Activated CD8-positive, alpha-beta memory T cell treated with anti-CD3 and anti-CD28 coated beads, Interleukin-2, amount 10 ng/mL, durations not matched to agents 7 days and 5 days (primary cell): ENCODE measurements at regions not wholly inside any gene's neighbourhood (a gene's known extent, or its start where the extent isn't known, plus 50 kb on each side); places are given as distances from the start of the nearest gene placed in this dataset.

Experiments
- ATAC-seq: fragments of 150-1000 bp; cut with Tn5 transposase; one replicate; pipeline ENCODE4 v1.10.0; 2021; ENCODE audit warnings: moderate library complexity
- CTCF ChIA-PET: fragments of 350-600 bp; sonication (Branson Sonifier 250); formaldehyde crosslinking; loops from one replicate; lab custom pipeline; 2021; ENCODE audit warnings: antibody characterized with exemption; lab: Charles Lee
- DNase-seq: peaks from one replicate; pipeline ENCODE4 v3.0.0-alpha.2; 2020
- H3K27ac Mint-ChIP-seq: one replicate; pipeline ENCODE4 v1.8.0; 2021; ENCODE audit warnings: mild to moderate bottlenecking, mixed read lengths
- H3K27me3 Mint-ChIP-seq: one replicate; pipeline ENCODE4 v1.8.0; 2021; ENCODE audit warnings: mixed read lengths
- H3K36me3 Mint-ChIP-seq: one replicate; pipeline ENCODE4 v1.8.0; 2021; ENCODE audit warnings: mild to moderate bottlenecking, mixed read lengths
- H3K4me1 Mint-ChIP-seq: one replicate; pipeline ENCODE4 v1.8.0; 2021; ENCODE audit warnings: mixed read lengths
- H3K4me3 Mint-ChIP-seq: one replicate; pipeline ENCODE4 v1.8.0; 2021; ENCODE audit warnings: mild to moderate bottlenecking, moderate library complexity, mixed read lengths
- H3K9me3 Mint-ChIP-seq: one replicate; pipeline ENCODE4 v1.8.0; 2022; ENCODE audit warnings: low read depth, mixed read lengths

DNA sequence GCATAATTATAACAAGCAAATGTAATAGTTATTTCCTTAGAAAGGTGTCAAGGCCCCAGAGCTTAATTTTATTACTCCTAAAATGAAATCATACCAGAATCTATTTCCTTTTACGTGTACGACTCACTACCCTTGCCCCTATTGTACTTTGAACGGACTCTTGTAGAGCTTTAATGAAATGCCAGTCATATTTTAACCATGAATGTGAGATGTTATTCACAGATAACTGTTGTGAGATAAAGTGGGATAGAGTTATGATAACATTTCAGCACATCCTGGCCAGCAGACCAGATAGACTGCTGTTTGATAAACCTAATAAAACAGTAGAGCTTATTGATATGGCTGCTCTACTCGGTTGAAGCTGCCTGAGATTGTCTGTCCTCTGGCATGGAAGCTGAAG is 500.8 kb upstream of the PBX1 start:
- Mint-ChIP-seq H3K4me3 (no peak overlapping the region), H3K36me3 (no peaks in the 10 kb centered on the region), H3K9me3 (peaks cover 6% of the 10 kb centered on the region), H3K4me1 (no peaks in the 10 kb centered on the region), H3K27ac (no peak overlapping the region), H3K27me3 (no peaks in the 10 kb centered on the region)
- CTCF ChIA-PET = no interaction called here
- ATAC-seq (no peak), DNase-seq (no peak)

DNA sequence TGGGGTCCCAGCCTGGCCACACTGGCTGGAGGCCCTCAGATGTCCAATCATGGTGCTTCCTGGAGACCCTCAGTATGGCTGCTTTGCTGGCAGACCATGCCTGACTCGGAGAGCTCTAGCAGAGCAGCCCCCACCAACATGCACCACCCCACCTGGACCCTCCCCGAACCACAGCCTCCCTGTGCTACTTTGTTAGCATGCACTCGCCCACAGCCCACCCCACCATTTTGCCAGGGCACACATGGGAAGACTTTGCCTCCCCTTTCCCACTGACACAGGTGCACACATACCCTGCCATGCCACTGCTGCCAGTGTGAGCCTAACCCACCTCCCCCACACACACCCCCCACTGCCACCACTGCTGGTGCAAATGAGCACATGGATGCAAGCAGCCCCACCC is 497.5 kb upstream of the PBX1 start:
- Mint-ChIP-seq H3K27me3 (no peaks in the 10 kb centered on the region), H3K27ac (no peak overlapping the region)
- CTCF ChIA-PET = no interaction called here

DNA sequence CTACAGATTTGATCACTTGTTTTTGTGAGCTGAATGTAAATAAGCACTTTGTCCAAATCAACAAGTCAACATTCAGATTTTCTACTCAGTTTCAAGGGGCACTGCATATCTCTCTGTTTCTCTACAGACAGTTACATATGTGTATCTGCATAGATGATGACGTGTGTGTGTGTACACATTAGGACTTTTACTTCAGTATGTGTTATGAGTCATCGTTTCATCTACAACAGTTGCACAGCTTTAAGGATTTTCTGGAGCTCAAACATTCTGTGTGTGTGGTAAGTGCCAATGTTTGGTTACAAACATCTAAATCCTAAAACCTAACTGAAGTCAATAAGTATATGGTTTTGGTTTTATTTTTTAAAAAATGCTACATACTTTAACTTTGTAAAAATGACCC is 494.5 kb upstream of the PBX1 start:
- CTCF ChIA-PET = no interaction called here
- H3K9me3 Mint-ChIP-seq = peaks cover 9% of the 10 kb centered on the region
- DNase-seq (no peak), ATAC-seq (no peak)
- no peak overlapping the region for H3K27ac Mint-ChIP-seq
- no peaks in the 10 kb centered on the region for H3K36me3 Mint-ChIP-seq
- no peak overlapping the region for H3K4me3 Mint-ChIP-seq
- no peaks in the 10 kb centered on the region for H3K27me3 Mint-ChIP-seq
- H3K4me1 Mint-ChIP-seq = no peaks in the 10 kb centered on the region

More for the DNA sequence above, 497.5 kb upstream of the PBX1 start:
- Mint-ChIP-seq H3K4me1 (no peaks in the 10 kb centered on the region), H3K36me3 (no peaks in the 10 kb centered on the region), H3K9me3 (peaks cover 6% of the 10 kb centered on the region), H3K4me3 (no peak overlapping the region)
- no peak for DNase-seq
- ATAC-seq = no peak

DNA sequence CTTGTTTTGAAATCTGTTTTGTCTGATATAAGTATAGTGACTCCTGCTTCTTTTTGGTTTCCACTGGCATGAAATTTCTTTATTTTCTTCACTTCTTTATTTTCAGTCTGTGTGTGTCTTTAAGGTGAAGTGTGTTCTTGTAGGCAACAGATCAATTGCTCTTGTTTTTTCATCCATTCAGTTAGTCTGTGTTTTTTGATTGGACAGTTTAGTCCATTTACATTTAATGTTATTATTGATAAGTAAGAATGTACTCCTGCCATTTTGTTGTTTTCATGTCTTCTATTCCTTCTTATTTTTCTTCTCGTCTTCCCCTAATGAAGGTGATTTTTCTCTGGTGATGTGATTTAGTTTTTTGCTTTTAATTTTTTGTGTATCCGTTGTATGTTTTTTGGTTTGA is 487.7 kb upstream of the PBX1 start:
- DNase-seq (no peak), ATAC-seq (no peak)
- Mint-ChIP-seq H3K27ac (no peak overlapping the region), H3K27me3 (no peaks in the 10 kb centered on the region), H3K36me3 (no peaks in the 10 kb centered on the region), H3K4me1 (no peaks in the 10 kb centered on the region), H3K4me3 (no peak overlapping the region), H3K9me3 (peaks cover 13% of the 10 kb centered on the region)
- CTCF ChIA-PET = no interaction called here

DNA sequence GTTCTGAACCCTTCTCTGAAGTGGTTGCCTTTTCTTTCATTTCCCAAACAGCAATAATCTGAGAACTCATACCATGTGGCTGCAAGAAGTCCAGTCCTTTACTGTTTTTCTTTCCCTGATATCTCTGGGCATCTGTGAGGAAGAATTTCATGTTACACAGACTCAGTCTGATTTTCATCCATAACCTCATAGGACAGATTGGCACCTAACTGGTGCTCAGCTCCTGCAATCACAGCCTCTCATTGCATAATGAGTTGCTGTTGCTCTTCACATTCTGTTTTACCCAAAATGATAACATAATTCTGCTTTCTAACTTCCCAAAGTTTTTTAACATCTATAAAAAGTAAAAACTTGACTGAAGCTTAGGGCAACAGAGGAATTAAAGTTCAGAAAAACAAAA is 472.2 kb upstream of the PBX1 start:
- DNase-seq (no peak), ATAC-seq (no peak)
- peaks cover 14% of the 10 kb centered on the region for H3K9me3 Mint-ChIP-seq
- H3K4me1 Mint-ChIP-seq = no peaks in the 10 kb centered on the region
- no peaks in the 10 kb centered on the region for H3K27me3 Mint-ChIP-seq
- CTCF ChIA-PET = no interaction called here
- no peak overlapping the region for H3K27ac Mint-ChIP-seq
- H3K4me3 Mint-ChIP-seq = no peak overlapping the region
- no peaks in the 10 kb centered on the region for H3K36me3 Mint-ChIP-seq

DNA sequence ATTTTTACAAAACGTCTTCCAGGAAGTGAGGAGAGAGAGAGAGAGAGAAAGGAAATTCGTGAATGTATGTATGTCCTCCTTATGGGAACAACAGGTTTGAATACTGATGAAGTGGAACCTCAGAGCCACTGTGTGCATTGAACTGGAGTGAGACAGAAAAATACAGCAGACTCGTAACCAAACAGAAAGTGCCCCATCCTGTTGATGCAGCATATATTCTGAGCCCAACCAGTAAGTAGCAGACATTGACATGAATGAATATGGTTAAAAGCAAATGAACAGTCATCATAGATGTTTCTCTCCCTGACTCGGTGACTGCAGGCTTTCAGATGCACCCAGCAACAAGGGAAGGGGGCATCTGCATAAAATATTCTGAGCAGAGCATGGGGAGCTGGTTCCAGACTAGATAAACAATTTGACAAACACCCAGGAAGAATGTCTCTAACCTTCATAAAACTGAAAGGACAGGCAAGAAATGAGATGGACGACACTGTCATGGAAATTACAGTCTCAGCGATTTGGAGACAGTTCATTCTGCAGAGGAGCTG is 471.0 kb upstream of the PBX1 start:
- H3K27ac Mint-ChIP-seq = no peak overlapping the region
- H3K9me3 Mint-ChIP-seq = peaks cover 10% of the 10 kb centered on the region
- ATAC-seq = no peak

DNA sequence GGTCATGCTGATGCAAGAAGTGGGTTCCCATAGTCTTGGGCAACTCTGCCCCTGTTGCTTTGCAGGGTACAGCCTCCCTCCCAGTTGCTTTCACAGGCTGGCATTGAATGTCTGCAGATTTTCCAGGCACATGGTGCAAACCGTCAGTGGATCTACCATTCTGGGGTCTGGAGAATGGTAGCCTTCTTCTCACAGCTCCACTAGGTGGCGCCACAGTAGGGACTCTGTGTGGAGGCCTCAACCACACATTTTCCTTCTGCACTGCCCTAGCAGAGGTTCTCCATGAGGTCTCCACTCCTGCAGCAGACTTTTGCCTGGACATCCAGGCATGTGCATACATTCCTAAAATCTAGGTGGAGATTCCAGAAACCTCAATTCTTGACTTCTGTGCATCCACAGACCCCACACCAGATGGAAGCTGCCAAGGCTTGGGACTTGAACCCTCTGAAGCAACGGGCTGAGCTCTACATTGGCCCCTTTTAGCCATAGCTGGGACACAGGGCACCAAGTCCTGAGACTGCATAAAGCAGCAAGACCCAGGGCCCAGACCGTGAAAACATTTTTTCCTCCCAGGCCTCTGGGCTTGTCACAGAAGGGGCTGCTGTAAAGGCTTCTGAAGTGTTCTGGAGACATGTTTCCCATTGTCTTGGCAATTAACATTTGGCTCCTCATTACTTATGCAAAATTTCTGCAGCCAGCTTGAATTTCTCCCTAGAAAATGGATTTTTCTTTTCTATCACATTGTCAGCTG is 466.2 kb upstream of the PBX1 start:
- H3K27ac Mint-ChIP-seq = no peak overlapping the region
- H3K4me1 Mint-ChIP-seq = no peaks in the 10 kb centered on the region
- H3K9me3 Mint-ChIP-seq = peaks cover 16% of the 10 kb centered on the region
- ATAC-seq = no peak
- no peaks in the 10 kb centered on the region for H3K27me3 Mint-ChIP-seq
- H3K36me3 Mint-ChIP-seq = no peaks in the 10 kb centered on the region
- DNase-seq = no peak
- no peak overlapping the region for H3K4me3 Mint-ChIP-seq
- CTCF ChIA-PET = no interaction called here

More for the DNA sequence above, 471.0 kb upstream of the PBX1 start:
- no peaks in the 10 kb centered on the region for H3K36me3 Mint-ChIP-seq
- DNase-seq = no peak
- CTCF ChIA-PET = no interaction called here
- no peaks in the 10 kb centered on the region for H3K4me1 Mint-ChIP-seq
- H3K27me3 Mint-ChIP-seq = no peaks in the 10 kb centered on the region
- no peak overlapping the region for H3K4me3 Mint-ChIP-seq

DNA sequence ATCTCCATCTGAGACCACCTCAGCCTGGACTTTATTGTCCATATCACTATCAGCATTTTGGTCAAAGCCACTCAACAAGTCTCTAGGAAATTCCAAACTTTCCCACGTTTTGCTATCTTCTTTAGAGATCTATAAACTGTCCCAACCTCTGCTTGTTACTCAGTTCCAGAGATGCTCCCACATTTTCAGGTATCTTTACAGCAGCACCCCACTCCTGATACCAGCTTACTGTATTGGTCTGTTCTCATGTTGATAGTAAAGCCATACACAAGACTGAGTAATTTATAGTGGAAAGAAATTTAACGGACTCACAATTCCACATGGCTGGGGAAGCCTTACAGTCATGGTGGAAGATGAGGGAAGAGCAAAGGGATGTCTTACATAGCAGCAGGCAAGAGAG is 465.4 kb upstream of the PBX1 start:
- Mint-ChIP-seq H3K27ac (no peak overlapping the region), H3K36me3 (no peaks in the 10 kb centered on the region), H3K9me3 (peaks cover 16% of the 10 kb centered on the region), H3K4me3 (no peak overlapping the region), H3K27me3 (no peaks in the 10 kb centered on the region), H3K4me1 (no peaks in the 10 kb centered on the region)
- DNase-seq (no peak), ATAC-seq (no peak)
- CTCF ChIA-PET = no interaction called here

DNA sequence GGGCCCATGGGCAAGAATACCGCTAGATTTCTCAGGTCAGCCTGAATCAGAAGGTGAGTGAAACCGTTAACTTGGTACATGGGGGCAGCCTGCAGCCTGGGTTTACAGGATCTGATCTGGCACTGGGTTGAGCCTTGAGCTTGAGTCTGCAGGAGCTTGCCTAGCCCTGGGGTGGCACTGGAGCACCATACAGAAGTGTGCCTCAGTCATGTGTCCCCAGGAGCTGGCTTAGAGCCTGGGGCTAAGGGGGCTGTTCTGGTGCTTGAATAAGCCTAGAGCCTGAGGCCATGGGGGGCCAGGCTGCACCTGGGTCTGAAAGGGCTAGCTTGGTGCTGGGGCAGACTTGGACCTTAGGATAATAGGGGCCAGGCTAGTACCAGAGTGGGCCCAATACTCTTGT is 457.2 kb upstream of the PBX1 start:
- H3K27ac Mint-ChIP-seq = no peak overlapping the region
- CTCF ChIA-PET = no interaction called here
- H3K9me3 Mint-ChIP-seq = no peaks in the 10 kb centered on the region
- H3K27me3 Mint-ChIP-seq = no peaks in the 10 kb centered on the region
- no peak for ATAC-seq
- no peak for DNase-seq
- H3K4me3 Mint-ChIP-seq = no peak overlapping the region
- no peaks in the 10 kb centered on the region for H3K4me1 Mint-ChIP-seq
- H3K36me3 Mint-ChIP-seq = no peaks in the 10 kb centered on the region

DNA sequence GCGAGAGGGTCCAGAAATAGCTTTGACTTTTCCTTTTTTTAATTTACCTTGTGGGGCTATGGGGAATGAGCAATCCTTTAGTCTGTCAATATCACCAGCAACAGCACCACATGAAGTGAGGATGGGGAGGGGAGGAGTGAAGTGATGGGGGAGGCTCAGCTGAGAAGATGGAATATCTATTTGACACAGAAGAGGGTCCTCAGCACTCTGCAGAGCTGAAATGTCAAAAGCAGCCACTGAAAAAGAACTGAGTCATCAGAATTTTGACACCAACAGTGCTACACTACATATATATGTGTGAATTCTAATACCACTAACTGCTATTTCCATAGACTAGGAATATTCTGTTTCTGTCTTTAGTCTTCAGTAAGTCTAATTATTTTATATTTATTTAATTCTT is 427.0 kb upstream of the PBX1 start:
- no peak overlapping the region for H3K4me3 Mint-ChIP-seq
- H3K9me3 Mint-ChIP-seq = peaks cover 2% of the 10 kb centered on the region
- ATAC-seq = no peak
- no peak for DNase-seq
- H3K27me3 Mint-ChIP-seq = no peaks in the 10 kb centered on the region
- CTCF ChIA-PET = no interaction called here
- H3K27ac Mint-ChIP-seq = no peak overlapping the region
- H3K36me3 Mint-ChIP-seq = no peaks in the 10 kb centered on the region
- no peaks in the 10 kb centered on the region for H3K4me1 Mint-ChIP-seq

DNA sequence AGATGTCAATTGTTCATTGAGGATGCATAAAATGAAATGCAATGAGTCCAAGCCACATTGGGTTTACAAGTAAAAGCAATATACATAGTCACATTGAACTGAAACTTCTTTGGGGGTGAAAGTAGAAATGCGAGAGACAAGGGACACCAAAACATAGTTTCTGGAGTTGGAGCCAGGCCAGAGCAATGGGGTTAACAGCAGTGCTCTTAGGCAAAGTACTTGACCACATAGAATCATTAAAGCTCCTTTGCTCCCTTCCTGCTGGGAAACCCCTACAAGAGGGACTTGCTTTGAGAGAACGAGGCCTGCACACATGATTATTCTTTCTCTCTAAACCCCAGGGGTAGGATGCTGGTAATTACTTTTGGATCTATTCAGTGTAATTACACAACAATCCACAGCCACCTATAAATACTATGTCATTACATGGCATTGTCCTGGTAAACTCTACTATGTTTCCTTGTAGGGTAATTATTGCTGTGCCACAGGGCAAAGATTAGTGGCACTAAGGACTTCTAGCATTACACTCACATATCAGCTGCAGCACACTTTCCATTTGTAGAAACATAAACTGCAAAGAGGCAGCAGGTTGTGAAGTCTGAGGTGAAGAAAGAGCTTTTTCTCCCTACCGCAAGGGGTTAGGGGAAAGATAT is 421.6 kb upstream of the PBX1 start:
- Mint-ChIP-seq H3K27me3 (no peaks in the 10 kb centered on the region), H3K36me3 (no peaks in the 10 kb centered on the region), H3K4me3 (no peak overlapping the region), H3K4me1 (no peaks in the 10 kb centered on the region), H3K27ac (no peak overlapping the region), H3K9me3 (peaks cover 2% of the 10 kb centered on the region)
- CTCF ChIA-PET = no interaction called here
- DNase-seq = no peak
- no peak for ATAC-seq

DNA sequence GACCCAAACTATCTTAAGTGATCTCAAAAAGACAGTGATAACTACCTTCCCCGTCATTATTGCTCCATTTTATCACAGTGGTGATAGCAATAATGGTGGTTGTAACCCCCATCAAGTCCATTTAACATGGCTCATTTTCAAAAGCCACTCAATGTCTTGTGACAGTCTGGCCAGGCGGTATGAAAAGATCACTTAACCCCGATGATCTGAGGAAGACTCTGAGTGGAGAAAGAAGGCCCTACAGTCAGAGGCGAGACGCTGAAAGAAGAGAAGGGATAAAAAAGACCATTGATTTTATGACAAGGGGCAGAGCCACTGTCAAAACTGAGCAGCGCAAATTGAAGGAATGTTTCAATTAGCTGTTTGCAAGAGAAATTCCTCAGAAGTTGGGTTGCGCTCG is 417.2 kb upstream of the PBX1 start:
- Mint-ChIP-seq H3K27ac (no peak overlapping the region), H3K27me3 (no peaks in the 10 kb centered on the region), H3K4me1 (no peaks in the 10 kb centered on the region), H3K9me3 (peaks cover 8% of the 10 kb centered on the region), H3K36me3 (no peaks in the 10 kb centered on the region), H3K4me3 (no peak overlapping the region)
- CTCF ChIA-PET = no interaction called here
- DNase-seq (no peak), ATAC-seq (no peak)

DNA sequence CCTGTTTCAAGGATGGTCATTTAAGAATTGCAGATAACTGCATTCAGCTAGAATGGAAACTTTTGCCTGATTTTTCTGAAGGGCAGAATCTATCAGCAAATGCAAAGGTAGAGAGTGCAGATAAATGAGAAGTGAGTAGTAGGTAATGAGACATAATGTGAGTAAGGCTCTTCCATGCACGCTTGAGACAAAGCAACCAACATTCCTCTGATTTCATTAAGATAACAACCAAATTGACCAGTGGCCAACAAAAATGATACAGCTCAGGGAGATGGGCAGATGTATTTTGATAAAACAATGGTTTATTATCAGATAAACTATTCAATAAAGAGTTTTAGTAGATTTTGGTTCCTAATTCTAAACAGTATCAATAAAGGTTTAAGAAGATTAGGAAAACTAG is 404.4 kb upstream of the PBX1 start:
- Mint-ChIP-seq H3K4me1 (no peaks in the 10 kb centered on the region), H3K36me3 (no peaks in the 10 kb centered on the region), H3K27me3 (no peaks in the 10 kb centered on the region), H3K9me3 (peaks cover 13% of the 10 kb centered on the region), H3K4me3 (no peak overlapping the region), H3K27ac (no peak overlapping the region)
- no peak for DNase-seq
- CTCF ChIA-PET = no interaction called here
- no peak for ATAC-seq

DNA sequence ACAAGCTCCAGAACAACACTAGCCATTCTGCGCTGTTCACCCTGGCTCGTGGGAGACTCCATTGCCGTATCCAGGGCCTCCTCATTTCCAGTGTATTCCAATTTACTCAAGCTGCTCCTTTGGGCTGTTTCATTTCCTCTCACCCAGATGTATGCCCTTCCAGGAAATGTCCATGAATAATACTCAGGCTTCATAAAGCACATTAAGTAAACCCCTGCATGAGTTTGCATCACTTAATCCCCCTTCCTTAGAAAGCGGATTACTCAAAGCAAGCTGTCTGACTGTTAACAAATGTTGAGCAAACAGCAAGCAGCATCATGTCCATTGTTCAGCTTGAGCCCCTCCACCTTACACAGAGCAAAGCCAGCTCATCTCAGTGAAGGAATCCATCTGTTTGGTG is 403.6 kb upstream of the PBX1 start:
- Mint-ChIP-seq H3K4me3 (no peak overlapping the region), H3K4me1 (no peaks in the 10 kb centered on the region), H3K9me3 (peaks cover 15% of the 10 kb centered on the region), H3K36me3 (no peaks in the 10 kb centered on the region), H3K27me3 (no peaks in the 10 kb centered on the region), H3K27ac (no peak overlapping the region)
- CTCF ChIA-PET = no interaction called here
- ATAC-seq (no peak), DNase-seq (no peak)
